ENCODE measurements at regions not wholly inside any gene's neighbourhood (a gene's known extent, or its start where the extent isn't known, plus 50 kb on each side); places are given as distances from the start of the nearest gene placed in this dataset.
A peak's percentile ranks its signal among the peaks of the same experiment; 100 is the strongest.
"Not testable (repeated sequence)": the region's sequence is repeated elsewhere in the genome, so short reads cannot be mapped to it uniquely, and the experiment has no call there.

DNA sequence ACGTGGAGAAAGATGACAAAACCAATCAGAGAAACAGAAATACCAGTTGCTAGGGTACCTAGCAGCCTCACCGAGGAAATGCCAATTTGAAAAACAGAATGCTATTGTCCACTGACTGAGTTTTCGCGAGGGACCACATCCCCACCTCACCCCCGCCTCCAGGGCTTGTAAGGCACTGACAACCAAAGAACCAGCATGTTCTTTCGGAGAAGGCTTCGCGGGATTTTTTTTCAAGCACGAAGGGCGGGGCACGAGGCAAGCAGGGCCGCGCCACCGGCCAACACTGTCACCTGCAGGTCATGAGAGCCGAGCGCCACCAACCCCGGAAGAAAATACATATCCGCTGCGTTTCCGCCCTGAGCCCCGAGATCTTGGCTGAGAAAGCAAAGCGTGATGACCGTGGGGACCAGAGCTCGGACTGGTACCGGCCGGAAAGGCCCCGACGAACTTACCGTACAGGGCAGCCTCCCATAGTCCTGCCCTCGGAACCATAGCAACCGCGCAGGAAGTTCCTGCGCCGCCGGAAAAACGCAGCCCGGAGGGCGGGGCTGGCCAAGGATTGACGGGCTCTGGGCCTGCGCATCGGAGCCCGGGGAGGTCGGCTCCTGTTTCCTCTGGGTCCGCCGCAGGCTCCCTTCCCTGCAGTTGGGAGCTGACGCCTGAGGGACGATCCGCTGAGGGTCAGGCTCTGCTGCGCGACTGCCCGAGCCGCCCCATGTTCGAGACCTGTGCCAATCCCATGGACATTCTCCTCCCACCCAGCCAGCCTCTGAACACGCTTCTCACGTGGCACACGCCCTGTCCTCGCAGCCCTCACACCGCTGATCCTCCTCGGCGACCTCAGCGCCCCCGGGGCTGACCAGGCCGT lies 59.2 kb upstream of the PAGE5 start:
- DNase-seq (ENCODE audit: low read depth), result peak; percentile 79
- H3K4me3 ChIP-seq (ENCODE audit: control insufficient read depth, low read depth, low read length), result peak overlapping the region; percentile 74

DNA sequence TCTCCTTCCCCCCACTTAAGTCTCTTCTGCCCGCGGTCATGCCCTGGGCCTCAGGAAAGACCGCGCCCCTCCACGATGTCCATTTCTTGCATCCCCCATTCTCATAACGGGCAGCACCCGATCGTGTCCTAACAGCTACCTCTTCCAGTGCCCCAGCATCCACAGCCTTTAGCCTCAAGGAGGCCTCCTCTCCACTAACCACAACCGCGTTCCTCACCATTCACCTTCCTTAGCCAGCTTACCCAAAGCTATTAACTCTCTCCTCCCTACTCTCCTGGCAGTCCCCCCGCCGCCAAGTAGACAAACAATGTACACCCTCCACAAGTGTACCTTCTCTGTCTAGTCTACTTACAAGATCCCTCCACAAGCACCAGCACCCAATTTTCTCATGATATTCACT lies 58.6 kb upstream of the PAGE5 start:
- H3K4me3 ChIP-seq (ENCODE audit: control insufficient read depth, low read depth, low read length), result peak overlapping the region; percentile 74
- TF ChIP-seq, protein P1, sequence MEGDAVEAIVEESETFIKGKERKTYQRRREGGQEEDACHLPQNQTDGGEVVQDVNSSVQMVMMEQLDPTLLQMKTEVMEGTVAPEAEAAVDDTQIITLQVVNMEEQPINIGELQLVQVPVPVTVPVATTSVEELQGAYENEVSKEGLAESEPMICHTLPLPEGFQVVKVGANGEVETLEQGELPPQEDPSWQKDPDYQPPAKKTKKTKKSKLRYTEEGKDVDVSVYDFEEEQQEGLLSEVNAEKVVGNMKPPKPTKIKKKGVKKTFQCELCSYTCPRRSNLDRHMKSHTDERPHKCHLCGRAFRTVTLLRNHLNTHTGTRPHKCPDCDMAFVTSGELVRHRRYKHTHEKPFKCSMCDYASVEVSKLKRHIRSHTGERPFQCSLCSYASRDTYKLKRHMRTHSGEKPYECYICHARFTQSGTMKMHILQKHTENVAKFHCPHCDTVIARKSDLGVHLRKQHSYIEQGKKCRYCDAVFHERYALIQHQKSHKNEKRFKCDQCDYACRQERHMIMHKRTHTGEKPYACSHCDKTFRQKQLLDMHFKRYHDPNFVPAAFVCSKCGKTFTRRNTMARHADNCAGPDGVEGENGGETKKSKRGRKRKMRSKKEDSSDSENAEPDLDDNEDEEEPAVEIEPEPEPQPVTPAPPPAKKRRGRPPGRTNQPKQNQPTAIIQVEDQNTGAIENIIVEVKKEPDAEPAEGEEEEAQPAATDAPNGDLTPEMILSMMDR (conservative IDR thresholded peaks at IDR 0.05; ENCODE audit: control insufficient read depth, insufficient read depth, low read depth, low read length), result no peak
- peak; percentile 0 for DNase-seq (ENCODE audit: low read depth)

More for the DNA sequence above, 59.2 kb upstream of the PAGE5 start:
- TF ChIP-seq, protein P1 (conservative IDR thresholded peaks at IDR 0.05; ENCODE audit: control insufficient read depth, insufficient read depth, low read depth, low read length), result peak; percentile 11

DNA sequence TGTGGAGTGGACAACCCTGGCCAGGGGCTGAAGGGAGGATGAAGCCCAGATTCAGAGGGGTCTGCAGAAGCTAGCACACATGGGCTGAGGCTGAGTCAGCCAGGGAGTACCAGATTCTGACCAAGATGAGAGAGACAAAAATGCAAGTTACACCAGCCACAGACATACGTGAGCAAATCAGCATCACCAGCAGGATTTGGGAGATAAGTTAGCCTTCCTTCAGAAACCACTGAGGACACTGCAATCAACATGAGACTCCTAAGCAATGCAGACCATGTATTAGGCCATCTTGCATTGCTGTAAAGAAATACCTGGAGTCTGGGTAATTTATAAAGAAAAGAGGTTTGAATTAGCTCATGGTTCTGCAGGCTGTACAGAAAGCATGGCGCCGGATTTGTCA lies 57.0 kb upstream of the PAGE5 start:
- no peak for DNase-seq (ENCODE audit: low read depth)
- TF ChIP-seq, protein P1 (conservative IDR thresholded peaks at IDR 0.05; ENCODE audit: control insufficient read depth, insufficient read depth, low read depth, low read length), result no peak
- H3K4me3 ChIP-seq (ENCODE audit: control insufficient read depth, low read depth, low read length), result no peak overlapping the region

DNA sequence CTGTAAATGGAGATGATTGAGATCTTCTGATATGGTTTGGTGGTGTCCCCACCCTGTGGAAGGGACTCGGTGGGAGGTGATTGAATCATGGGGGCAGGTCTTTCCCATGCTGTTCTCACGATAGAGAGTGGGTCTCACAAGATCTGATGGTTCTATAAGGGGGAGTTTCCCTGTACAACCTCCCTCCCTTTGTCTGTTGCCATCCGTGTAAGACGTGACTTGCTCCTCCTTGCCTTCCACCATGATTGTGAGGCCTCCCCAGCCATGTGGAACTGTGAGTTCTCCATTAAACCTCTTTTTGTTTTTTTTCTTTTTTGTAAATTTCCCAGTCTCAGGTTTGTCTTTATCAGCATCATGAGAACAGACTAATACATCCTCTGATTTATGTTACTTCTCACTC lies 55.1 kb upstream of the PAGE5 start:
- not testable (repeated sequence) for H3K4me3 ChIP-seq (ENCODE audit: control insufficient read depth, low read depth, low read length); DNase-seq (ENCODE audit: low read depth)

DNA sequence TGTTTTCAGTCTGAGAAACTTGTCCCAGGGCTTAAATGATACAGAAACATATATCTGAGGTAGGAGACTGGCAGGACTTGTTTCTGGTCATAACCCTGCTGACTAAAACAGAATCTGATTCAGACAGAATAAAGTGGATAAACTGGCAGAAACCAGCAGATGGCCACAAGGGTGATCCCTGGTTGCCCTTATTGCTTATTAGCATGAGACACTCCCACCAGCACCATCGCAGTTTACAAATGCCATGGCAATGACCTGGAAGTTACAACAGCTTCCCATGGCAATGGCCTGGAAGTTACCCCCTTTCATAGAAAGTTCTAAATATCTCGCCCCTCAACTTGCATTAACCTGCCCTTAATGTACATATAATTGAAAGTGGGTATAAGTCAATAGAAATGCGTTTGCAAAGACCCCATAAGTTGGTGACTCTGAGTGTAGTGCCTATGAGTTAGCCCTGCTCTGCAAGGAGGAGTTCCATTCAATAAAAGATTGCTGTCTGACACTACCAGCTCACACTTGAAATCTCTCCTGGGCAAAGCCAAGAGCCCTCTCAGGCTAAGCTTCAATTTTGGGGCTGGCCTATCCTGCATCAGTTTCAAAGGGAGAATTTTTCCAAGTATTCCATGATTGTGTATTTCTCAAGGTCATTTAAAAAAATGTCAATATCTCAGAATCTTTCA lies 52.9 kb upstream of the PAGE5 start:
- no peak overlapping the region for H3K4me3 ChIP-seq (ENCODE audit: control insufficient read depth, low read depth, low read length)
- DNase-seq (ENCODE audit: low read depth), result peak; percentile 7
- TF ChIP-seq, protein P1 (conservative IDR thresholded peaks at IDR 0.05; ENCODE audit: control insufficient read depth, insufficient read depth, low read depth, low read length), result no peak

DNA sequence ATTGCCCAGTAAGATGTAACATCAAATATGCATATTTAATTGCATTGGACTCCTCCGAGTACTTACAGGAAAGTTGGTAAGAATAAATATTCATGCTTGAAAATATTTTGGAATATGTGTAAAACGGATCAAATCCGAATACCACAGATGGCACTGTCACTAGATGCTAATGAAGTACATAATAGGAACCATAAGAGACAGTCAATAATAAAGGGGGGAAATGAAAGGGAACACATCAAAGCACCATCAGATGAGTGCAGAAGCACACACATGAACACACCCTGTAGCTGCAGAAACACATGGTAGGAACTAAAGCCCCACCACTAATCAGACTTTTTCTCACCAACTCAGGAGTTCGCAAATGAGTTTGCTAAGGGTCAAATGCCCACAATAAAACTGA lies 52.2 kb upstream of the PAGE5 start:
- no peak for DNase-seq (ENCODE audit: low read depth)
- H3K4me3 ChIP-seq (ENCODE audit: control insufficient read depth, low read depth, low read length), result no peak overlapping the region
- TF ChIP-seq, protein P1 (conservative IDR thresholded peaks at IDR 0.05; ENCODE audit: control insufficient read depth, insufficient read depth, low read depth, low read length), result no peak

DNA sequence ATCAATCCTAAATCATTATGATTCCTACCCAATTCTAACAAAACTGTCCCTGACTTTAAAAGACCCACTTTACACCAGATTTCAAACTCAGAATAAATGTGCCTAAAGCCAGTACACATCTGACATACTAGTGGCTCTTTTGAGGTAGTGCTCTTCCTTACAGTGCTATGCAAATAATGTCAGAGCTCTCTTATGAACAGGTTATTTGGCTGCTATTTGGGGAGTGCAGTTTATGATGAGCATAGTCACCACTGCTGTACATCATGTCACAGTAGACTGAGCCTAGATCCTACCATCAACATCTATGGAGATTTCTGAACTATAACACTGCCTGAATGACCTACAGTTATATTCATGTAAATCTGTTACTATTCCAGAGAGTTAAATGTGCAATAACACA lies 50.4 kb upstream of the PAGE5 start:
- TF ChIP-seq, protein P1 (conservative IDR thresholded peaks at IDR 0.05; ENCODE audit: control insufficient read depth, insufficient read depth, low read depth, low read length), result no peak
- H3K4me3 ChIP-seq (ENCODE audit: control insufficient read depth, low read depth, low read length), result no peak overlapping the region
- DNase-seq (ENCODE audit: low read depth), result no peak

Measured in fibroblast of mammary gland (primary cell).